Panc1 (cell line): ENCODE measurements at regions not wholly inside any gene's neighbourhood (a gene's known extent, or its start where the extent isn't known, plus 50 kb on each side); places are given as distances from the start of the nearest gene placed in this dataset.

Experiments used
- ATAC-seq: fragments of 200-7000 bp; cut with Tn5 transposase; 2 replicates; pipeline ENCODE4 v1.9.1; 2020; ENCODE audit warnings: mild to moderate bottlenecking, moderate library complexity
- BruUV-seq: library from RNA; stranded (reverse); fragments of 400-500 nt; replicated peaks from 2 replicates; lab custom pipeline; 2021; lab: Mats Ljungman, UMichigan
- CTCF ChIA-PET: fragments of 300-600 bp; sonication (Branson Sonifier 250); formaldehyde crosslinking; loops from one replicate; lab custom pipeline; 2022; ENCODE audit warnings: antibody characterized with exemption; lab: Charles Lee
- POLR2A ChIA-PET: fragments of 300-600 bp; sonication (Branson Sonifier 250); formaldehyde crosslinking; loops from one replicate; lab custom pipeline; 2022; ENCODE audit warnings: antibody characterized with exemption; lab: Charles Lee
- DNase-seq: peaks from one replicate; pipeline ENCODE4 v3.0.0-alpha.2; 2010; ENCODE audit warnings: low read depth, low spot score
- H3K27ac ChIP-seq: 2 replicates; pipeline ENCODE4 v1.5.1; 2011; ENCODE audit warnings: mild to moderate bottlenecking, low read length, inconsistent platforms
- H3K27me3 ChIP-seq: fragments of 200-500 bp; sonication (Bioruptor generic); 2 replicates; pipeline ENCODE4 v1.6.0; 2014; ENCODE audit warnings: low read length, inconsistent platforms; ENCODE audit not compliant: control insufficient read depth, insufficient read depth
- H3K36me3 ChIP-seq: fragments of 200-500 bp; sonication (Bioruptor generic); 2 replicates; pipeline ENCODE4 v1.5.1; 2014; ENCODE audit warnings: inconsistent platforms, mild to moderate bottlenecking, low read length, moderate library complexity; ENCODE audit not compliant: control insufficient read depth, insufficient read depth
- H3K4me1 ChIP-seq: 2 replicates; pipeline ENCODE4 v1.5.1; 2011; ENCODE audit warnings: inconsistent platforms, mild to moderate bottlenecking, low read length, moderate library complexity; ENCODE audit not compliant: control insufficient read depth, insufficient read depth
- H3K4me3 ChIP-seq, 2 experiments: 2 replicates each; pipeline ENCODE4 v1.5.1; 2011 to 2012; ENCODE audit warnings: low read depth in 2 of 2, low read length in 2 of 2, mild to moderate bottlenecking in 2 of 2, inconsistent platforms in 1 of 2, moderate library complexity in 1 of 2
- H3K9me3 ChIP-seq: fragments of 200-500 bp; sonication (Bioruptor generic); 2 replicates; pipeline ENCODE4 v1.5.1; 2014; ENCODE audit warnings: low read depth, mild to moderate bottlenecking, inconsistent platforms, low read length, moderate library complexity; ENCODE audit not compliant: control insufficient read depth, insufficient read depth
- POLR2AphosphoS5 ChIP-seq: IDR thresholded peaks from 2 replicates; pipeline ENCODE4 v1.6.1; 2012; ENCODE audit warnings: mild to moderate bottlenecking, low read depth, low read length, moderate library complexity
- REST ChIP-seq, 2 experiments: IDR thresholded peaks; 2 replicates each; pipeline ENCODE4 v1.6.1; 2011 to 2012; ENCODE audit warnings: low read depth in 2 of 2, control low read depth in 1 of 2, low read length in 1 of 2, mild to moderate bottlenecking in 1 of 2, moderate library complexity in 1 of 2; ENCODE audit not compliant: insufficient read depth in 1 of 2
- SIN3A ChIP-seq: IDR thresholded peaks from 2 replicates; pipeline ENCODE4 v1.6.1; 2012; ENCODE audit warnings: low read depth, mild to moderate bottlenecking, low read length, moderate library complexity, borderline replicate concordance; ENCODE audit not compliant: insufficient read depth
- TCF7L2 ChIP-seq: IDR thresholded peaks from 2 replicates; pipeline ENCODE4 v1.6.1; 2011; ENCODE audit warnings: mild to moderate bottlenecking, low read depth, low read length, inconsistent platforms
- in situ Hi-C: cut with HindIII; loops from 2 replicates; pipeline ENCODE4 v1.10.0; 2016; ENCODE audit warnings: low sequenced_read_pairs, low pct_unique_long_range_greater_than_20kb
- intact Hi-C: fragments of 100-400 bp; cut with micrococcal nuclease; formaldehyde crosslinking; loops from one replicate; pipeline ENCODE4 v1.10.0; 2022; ENCODE audit not compliant: unreplicated experiment
- TF ChIP-seq, protein P1 (sequence below): fragments of 450-650 bp; IDR thresholded peaks from 2 replicates; pipeline ENCODE4 v1.5.1; 2017; ENCODE audit warnings: mild to moderate bottlenecking

DNA sequence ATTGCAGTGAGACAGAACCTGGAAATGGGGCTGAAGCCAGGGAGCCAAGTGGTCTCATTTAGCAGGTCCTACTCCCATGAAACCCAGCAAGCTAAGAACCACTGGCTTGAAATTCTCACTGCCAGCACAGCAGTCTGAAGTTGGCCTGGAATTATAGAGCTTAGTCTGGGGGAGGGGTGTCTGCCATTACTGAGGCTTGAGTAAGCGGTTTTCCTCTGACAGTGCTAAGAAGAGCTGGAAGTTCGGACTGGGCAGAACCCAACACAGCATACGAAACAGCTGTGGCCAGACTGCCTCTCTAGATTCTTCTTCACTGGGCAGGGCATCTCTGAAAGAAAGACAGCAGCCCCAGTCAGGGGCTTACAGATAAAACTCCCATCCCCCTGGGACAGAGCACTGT lies 305.7 kb upstream of the SETBP1 start:
- intact Hi-C loops (loop anchor here (2.0 kb wide), 1 partner anchor 16 kb away; no protein-coding TSS in a partner anchor), in situ Hi-C loops (no loop called here)
- no peak for DNase-seq
- BruUV-seq: no TSS peak
- TF ChIP-seq POLR2AphosphoS5 (no peak), REST (IDR thresholded peaks at IDR 0.05; ENCODE audit: insufficient read depth in 1 of 2, low read depth in 2 of 2, low read length in 1 of 2) (no peak), TCF7L2 (no peak), SIN3A (no peak)
- TF ChIP-seq, protein P1, sequence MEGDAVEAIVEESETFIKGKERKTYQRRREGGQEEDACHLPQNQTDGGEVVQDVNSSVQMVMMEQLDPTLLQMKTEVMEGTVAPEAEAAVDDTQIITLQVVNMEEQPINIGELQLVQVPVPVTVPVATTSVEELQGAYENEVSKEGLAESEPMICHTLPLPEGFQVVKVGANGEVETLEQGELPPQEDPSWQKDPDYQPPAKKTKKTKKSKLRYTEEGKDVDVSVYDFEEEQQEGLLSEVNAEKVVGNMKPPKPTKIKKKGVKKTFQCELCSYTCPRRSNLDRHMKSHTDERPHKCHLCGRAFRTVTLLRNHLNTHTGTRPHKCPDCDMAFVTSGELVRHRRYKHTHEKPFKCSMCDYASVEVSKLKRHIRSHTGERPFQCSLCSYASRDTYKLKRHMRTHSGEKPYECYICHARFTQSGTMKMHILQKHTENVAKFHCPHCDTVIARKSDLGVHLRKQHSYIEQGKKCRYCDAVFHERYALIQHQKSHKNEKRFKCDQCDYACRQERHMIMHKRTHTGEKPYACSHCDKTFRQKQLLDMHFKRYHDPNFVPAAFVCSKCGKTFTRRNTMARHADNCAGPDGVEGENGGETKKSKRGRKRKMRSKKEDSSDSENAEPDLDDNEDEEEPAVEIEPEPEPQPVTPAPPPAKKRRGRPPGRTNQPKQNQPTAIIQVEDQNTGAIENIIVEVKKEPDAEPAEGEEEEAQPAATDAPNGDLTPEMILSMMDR: no peak
- no peak for ATAC-seq
- no peak overlapping the region for H3K4me3 ChIP-seq
- no peaks in the 10 kb centered on the region for H3K4me1 ChIP-seq
- H3K9me3 ChIP-seq: no peaks in the 10 kb centered on the region
- POLR2A ChIA-PET: no interaction called here
- no peaks in the 10 kb centered on the region for H3K36me3 ChIP-seq
- CTCF ChIA-PET: no interaction called here
- H3K27ac ChIP-seq: no peak overlapping the region
- H3K27me3 ChIP-seq: no peaks in the 10 kb centered on the region

- ChIA-PET CTCF (no interaction called here), POLR2A (no interaction called here)
- TF ChIP-seq REST (IDR thresholded peaks at IDR 0.05; ENCODE audit: insufficient read depth in 1 of 2, low read depth in 2 of 2, low read length in 1 of 2) (no peak), POLR2AphosphoS5 (no peak), TCF7L2 (no peak), SIN3A (no peak)
- TF ChIP-seq, protein P1: no peak
Observed at GRCh38 chr18:44386401-44386800, 294.3 kb upstream of the SETBP1 start.

More at GRCh38 chr18:44386401-44386800, 294.3 kb upstream of the SETBP1 start:
- no peak for ATAC-seq
- Histone ChIP-seq H3K36me3 (no peaks in the 10 kb centered on the region), H3K27me3 (no peaks in the 10 kb centered on the region), H3K4me1 (no peaks in the 10 kb centered on the region), H3K4me3 (no peak overlapping the region), H3K27ac (no peak overlapping the region), H3K9me3 (no peaks in the 10 kb centered on the region)
- in situ Hi-C loops: no loop called here
- no TSS peak for BruUV-seq
- intact Hi-C loops: no loop called here
- DNase-seq: no peak
